Pancreas (tissue), 10 donors: ENCODE measurements at regions not wholly inside any gene's neighbourhood (a gene's known extent, or its start where the extent isn't known, plus 50 kb on each side); places are given as distances from the start of the nearest gene placed in this dataset.

ENCODE experiments used
- ATAC-seq, 4 donors: fragments of 200-7000 bp; cut with Tn5 transposase; one replicate each; pipeline versions ENCODE4 v1.8.0 to v1.9.1; 2020; ENCODE audit warnings: mild to moderate bottlenecking in 4 of 4, moderate library complexity in 4 of 4
- DNase-seq, 6 donors: peaks; one replicate each; pipeline ENCODE4 v3.0.0-alpha.2; 2020
- FAIRE-seq: peaks from 2 replicates; lab custom pipeline; 2012; peaks lifted over from hg19 to GRCh38; lab: Jason Lieb, UNC
- H3K27ac ChIP-seq, 4 donors: fragments of 200-600 bp; sonication (generic); 1 replicate in 3 of 4; 2 replicates in 1 of 4; pipeline versions ENCODE4 v1.5.0 to v1.8.0; 2020
- H3K27me3 ChIP-seq, 4 donors: fragments of 200-600 bp; one replicate each; pipeline ENCODE4 v1.8.0; 2021
- H3K36me3 ChIP-seq, 3 donors: fragments of 200-600 bp; sonication (generic) in 1 of 3; one replicate each; pipeline versions ENCODE4 v1.5.0 to v1.8.0; 2020 to 2021
- H3K4me1 ChIP-seq, 3 donors: fragments of 200-600 bp; one replicate each; pipeline ENCODE4 v1.8.0; 2021
- H3K4me3 ChIP-seq, 4 donors: fragments of 200-600 bp; sonication (generic) in 2 of 4; one replicate each; pipeline versions ENCODE4 v1.5.0 to v1.8.0; 2020 to 2021
- H3K9me3 ChIP-seq, 4 donors: fragments of 200-600 bp; one replicate each; pipeline ENCODE4 v1.8.0; 2021
- CTCF ChIP-seq, 4 donors: fragments of 200-600 bp; sonication (generic) in 3 of 4; IDR thresholded peaks; one replicate each; pipeline versions ENCODE4 v1.5.0 to v1.8.0; 2021; ENCODE audit warnings: antibody characterized with exemption in 4 of 4
- WGBS, 2 donors: extraction: QIAGEN DNeasy Blood & Tissue Kit; methylation state at CpG; one replicate each; pipeline ENCODE4 v1.1.7; 2013; 5-methylcytosine and 5-hydroxymethylcytosine counted together
- intact Hi-C, 3 donors: fragments of 100-400 bp; cut with DNase I; formaldehyde crosslinking; loops; one replicate each; pipeline versions ENCODE4 v1.11.1 to v1.14.2; 2022
- donor health status: healthy with polysubstance abuse.
- donor health status: DM: no; HTN: no; CAD: no; lungs with moderate emphysema.
- donor health status: DM: no; HTN: no; CAD: no.
- donor health status: control.
- donor health status: control.
- donor health status: Bipolar disorder and iron deficiency.
- donor health status: DM: yes; HTN: yes; CAD: no.
- donor health status: DM: no; HTN: no; CAD: no.
- donor health status: DM: no; HTN: no; CAD: no.
- donor health status: DM: yes; HTN: yes; CAD: no.

- WGBS, 2 donors = 90 to 97% methylated on average over 2 of the region's 2 CpGs
- Histone ChIP-seq H3K36me3 (no peaks in the 10 kb centered on the region), H3K4me3 (no peak overlapping the region), H3K27me3 (no peaks in the 10 kb centered on the region), H3K27ac (no peak overlapping the region), H3K9me3 (no peaks in the 10 kb centered on the region), H3K4me1 (no peaks in the 10 kb centered on the region)
- FAIRE-seq (no peak), DNase-seq (no peak), ATAC-seq (peak in 1 of 4 donors; percentile 39)
- TF ChIP-seq CTCF (IDR thresholded peaks at IDR 0.05) = no peak
- intact Hi-C loops = no loop called here
Measured at GRCh38 chr15:39083213-39083612, 497.7 kb upstream of the THBS1 start.

GRCh38 chr15:39084674-39085530 is 496.0 kb upstream of the THBS1 start:
- TF ChIP-seq CTCF (IDR thresholded peaks at IDR 0.05) = no peak
- intact Hi-C loops = no loop called here
- Histone ChIP-seq H3K36me3 (no peaks in the 10 kb centered on the region), H3K27me3 (no peaks in the 10 kb centered on the region), H3K27ac (no peak overlapping the region), H3K4me1 (no peaks in the 10 kb centered on the region), H3K9me3 (no peaks in the 10 kb centered on the region), H3K4me3 (no peak overlapping the region)
- DNase-seq (peak in 1 of 6 donors; percentile 8), FAIRE-seq (peak; percentile 26), ATAC-seq (peak in 1 of 4 donors; percentile 51)
- WGBS, 2 donors = 73 to 74% methylated on average over 12 of the region's 12 CpGs

- Histone ChIP-seq H3K27ac (no peak overlapping the region), H3K4me3 (no peak overlapping the region), H3K27me3 (no peaks in the 10 kb centered on the region), H3K36me3 (no peaks in the 10 kb centered on the region), H3K4me1 (no peaks in the 10 kb centered on the region), H3K9me3 (no peaks in the 10 kb centered on the region)
- TF ChIP-seq CTCF (IDR thresholded peaks at IDR 0.05) = no peak
- 83 to 86% methylated on average over 5 of the region's 5 CpGs for WGBS, 2 donors
- ATAC-seq (no peak), FAIRE-seq (no peak), DNase-seq (no peak)
- intact Hi-C loops = no loop called here
Measured at GRCh38 chr15:39086641-39087040, 494.2 kb upstream of the THBS1 start.

- WGBS, 2 donors = 20 to 27% methylated on average over 1 of the region's 1 CpG
- DNase-seq = no peak
- Histone ChIP-seq H3K9me3 (no peaks in the 10 kb centered on the region), H3K27ac (no peak overlapping the region), H3K4me1 (no peaks in the 10 kb centered on the region), H3K36me3 (no peaks in the 10 kb centered on the region), H3K27me3 (no peaks in the 10 kb centered on the region), H3K4me3 (no peak overlapping the region)
- intact Hi-C loops = no loop called here
- no peak for FAIRE-seq
- no peak for ATAC-seq
- no peak for TF ChIP-seq CTCF (IDR thresholded peaks at IDR 0.05)
Measured at GRCh38 chr15:39088156-39088555, 492.7 kb upstream of the THBS1 start.

- TF ChIP-seq CTCF (IDR thresholded peaks at IDR 0.05) = no peak
- intact Hi-C loops = no loop called here
- no peak for FAIRE-seq
Measured at GRCh38 chr15:39092354-39092753, 488.5 kb upstream of the THBS1 start.

More at GRCh38 chr15:39092354-39092753, 488.5 kb upstream of the THBS1 start:
- ATAC-seq = no peak
- DNase-seq = peak in 1 of 6 donors; percentile 48
- Histone ChIP-seq H3K27me3 (no peaks in the 10 kb centered on the region), H3K27ac (no peak overlapping the region), H3K36me3 (no peaks in the 10 kb centered on the region), H3K9me3 (no peaks in the 10 kb centered on the region), H3K4me1 (no peaks in the 10 kb centered on the region), H3K4me3 (no peak overlapping the region)
- 90 to 95% methylated on average over 4 of the region's 4 CpGs for WGBS, 2 donors
